ENCODE measurements at regions not wholly inside any gene's neighbourhood (a gene's known extent, or its start where the extent isn't known, plus 50 kb on each side); places are given as distances from the start of the nearest gene placed in this dataset.
"Not testable (repeated sequence)": the region's sequence is repeated elsewhere in the genome, so short reads cannot be mapped to it uniquely, and the experiment has no call there.

GRCh38 chr21:7953058-7953457 is 2568.3 kb upstream of the TPTE start:
- Histone ChIP-seq H2AFZ (ENCODE audit: low read depth, low read length) (no peak overlapping the region), H3K4me1 (ENCODE audit: insufficient read depth, low read length) (no peaks in the 10 kb centered on the region), H3K9me3 (ENCODE audit: insufficient read depth, low read length, severe bottlenecking) (peaks cover 98% of the 10 kb centered on the region), H3K27ac (ENCODE audit: low read length) (no peak overlapping the region), H3K27me3 (ENCODE audit: insufficient read depth, low read length, poor library complexity) (no peaks in the 10 kb centered on the region), H3K36me3 (ENCODE audit: insufficient read depth, low read length) (no peaks in the 10 kb centered on the region), H3K79me2 (ENCODE audit: insufficient read depth, low read length) (no peaks in the 10 kb centered on the region), H3K4me2 (ENCODE audit: insufficient read depth, low read length) (no peak overlapping the region), H3K9ac (ENCODE audit: low read depth, low read length) (no peak overlapping the region), H3K4me3 (ENCODE audit: low read depth in 1 of 2, low read length in 2 of 2) (no peak overlapping the region), H4K20me1 (ENCODE audit: insufficient read depth, low read length) (no peaks in the 10 kb centered on the region)
- DNase-seq, result no peak
- ATAC-seq (ENCODE audit: insufficient read depth, low read depth), result no peak
- TF ChIP-seq EZH2 (IDR thresholded peaks at IDR 0.05; ENCODE audit: borderline replicate concordance, low read depth, low read length, severe bottlenecking) (no peak), CTCF (IDR thresholded peaks at IDR 0.05; ENCODE audit: borderline replicate concordance, extremely low read depth, low read length, poor library complexity, severe bottlenecking) (no peak)

GRCh38 chr21:7955358-7956073 is 2565.9 kb upstream of the TPTE start:
- not testable (repeated sequence) for H3K36me3 ChIP-seq (ENCODE audit: insufficient read depth, low read length); H3K27me3 ChIP-seq (ENCODE audit: insufficient read depth, low read length, poor library complexity); DNase-seq; H3K4me2 ChIP-seq (ENCODE audit: insufficient read depth, low read length); ATAC-seq (ENCODE audit: insufficient read depth, low read depth); H3K4me1 ChIP-seq (ENCODE audit: insufficient read depth, low read length); H4K20me1 ChIP-seq (ENCODE audit: insufficient read depth, low read length); H3K79me2 ChIP-seq (ENCODE audit: insufficient read depth, low read length); H3K9ac ChIP-seq (ENCODE audit: low read depth, low read length); H3K27ac ChIP-seq (ENCODE audit: low read length); H2AFZ ChIP-seq (ENCODE audit: low read depth, low read length); H3K4me3 ChIP-seq (ENCODE audit: low read depth in 1 of 2, low read length in 2 of 2)
- H3K9me3 ChIP-seq (ENCODE audit: insufficient read depth, low read length, severe bottlenecking), result peaks cover 78% of the 10 kb centered on the region

GRCh38 chr21:7956074-7956452 is 2565.3 kb upstream of the TPTE start:
- H3K27me3 ChIP-seq (ENCODE audit: insufficient read depth, low read length, poor library complexity); H4K20me1 ChIP-seq (ENCODE audit: insufficient read depth, low read length); H3K36me3 ChIP-seq (ENCODE audit: insufficient read depth, low read length); H3K27ac ChIP-seq (ENCODE audit: low read length); DNase-seq; H3K9ac ChIP-seq (ENCODE audit: low read depth, low read length); H3K4me1 ChIP-seq (ENCODE audit: insufficient read depth, low read length); H3K4me3 ChIP-seq (ENCODE audit: low read depth in 1 of 2, low read length in 2 of 2); ATAC-seq (ENCODE audit: insufficient read depth, low read depth); H3K79me2 ChIP-seq (ENCODE audit: insufficient read depth, low read length); H2AFZ ChIP-seq (ENCODE audit: low read depth, low read length); H3K4me2 ChIP-seq (ENCODE audit: insufficient read depth, low read length): not testable (repeated sequence)
- peaks cover 72% of the 10 kb centered on the region for H3K9me3 ChIP-seq (ENCODE audit: insufficient read depth, low read length, severe bottlenecking)

GRCh38 chr21:7956998-7957712 is 2564.2 kb upstream of the TPTE start:
- not testable (repeated sequence) for H4K20me1 ChIP-seq (ENCODE audit: insufficient read depth, low read length); H3K27ac ChIP-seq (ENCODE audit: low read length); H3K27me3 ChIP-seq (ENCODE audit: insufficient read depth, low read length, poor library complexity); DNase-seq; H3K9ac ChIP-seq (ENCODE audit: low read depth, low read length); H3K4me1 ChIP-seq (ENCODE audit: insufficient read depth, low read length); H2AFZ ChIP-seq (ENCODE audit: low read depth, low read length); H3K36me3 ChIP-seq (ENCODE audit: insufficient read depth, low read length); ATAC-seq (ENCODE audit: insufficient read depth, low read depth); H3K4me2 ChIP-seq (ENCODE audit: insufficient read depth, low read length); H3K79me2 ChIP-seq (ENCODE audit: insufficient read depth, low read length)
- Histone ChIP-seq H3K9me3 (ENCODE audit: insufficient read depth, low read length, severe bottlenecking) (peaks cover 61% of the 10 kb centered on the region), H3K4me3 (ENCODE audit: low read depth in 1 of 2, low read length in 2 of 2) (0 out of 4 replicates have a peak overlapping the region, but pooled peaks of 1 of the 2 experiments have one; percentile 12)

- Histone ChIP-seq H3K79me2 (ENCODE audit: insufficient read depth, low read length) (no peaks in the 10 kb centered on the region), H3K4me3 (ENCODE audit: low read depth in 1 of 2, low read length in 2 of 2) (0 out of 4 replicates have a peak overlapping the region, but pooled peaks of 1 of the 2 experiments have one; percentile 12), H4K20me1 (ENCODE audit: insufficient read depth, low read length) (no peaks in the 10 kb centered on the region), H3K36me3 (ENCODE audit: insufficient read depth, low read length) (no peaks in the 10 kb centered on the region), H3K9ac (ENCODE audit: low read depth, low read length) (no peak overlapping the region), H3K4me1 (ENCODE audit: insufficient read depth, low read length) (no peaks in the 10 kb centered on the region), H3K9me3 (ENCODE audit: insufficient read depth, low read length, severe bottlenecking) (peaks cover 60% of the 10 kb centered on the region), H3K4me2 (ENCODE audit: insufficient read depth, low read length) (no peak overlapping the region), H3K27ac (ENCODE audit: low read length) (no peak overlapping the region), H2AFZ (ENCODE audit: low read depth, low read length) (no peak overlapping the region), H3K27me3 (ENCODE audit: insufficient read depth, low read length, poor library complexity) (no peaks in the 10 kb centered on the region)
- TF ChIP-seq CTCF (IDR thresholded peaks at IDR 0.05; ENCODE audit: borderline replicate concordance, extremely low read depth, low read length, poor library complexity, severe bottlenecking) (no peak), EZH2 (IDR thresholded peaks at IDR 0.05; ENCODE audit: borderline replicate concordance, low read depth, low read length, severe bottlenecking) (no peak)
- DNase-seq (no peak), ATAC-seq (ENCODE audit: insufficient read depth, low read depth) (no peak)
These were observed 2563.7 kb upstream of the TPTE start for GRCh38 chr21:7957713-7958064.
